Dedifferentiated amniotic fluid mesenchymal stem cell (primary cell): ENCODE measurements at regions not wholly inside any gene's neighbourhood (a gene's known extent, or its start where the extent isn't known, plus 50 kb on each side); places are given as distances from the start of the nearest gene placed in this dataset.

Experiments
- DNase-seq: peaks from one replicate; pipeline ENCODE4 v3.0.0-alpha.2; 2016; ENCODE audit errors: extremely low spot score

- DNase-seq, result no peak
Observed at GRCh38 chr5:117235786-117236185, 661.2 kb upstream of the SEMA6A start.

- no peak for DNase-seq
Observed at GRCh38 chr5:117230375-117230774, 655.8 kb upstream of the SEMA6A start.

GRCh38 chr5:117220730-117221129 lies 646.1 kb upstream of the SEMA6A start:
- DNase-seq, result no peak

GRCh38 chr5:117218789-117219188 lies 644.2 kb upstream of the SEMA6A start:
- DNase-seq, result no peak

- no peak for DNase-seq
Observed at GRCh38 chr5:117212866-117213265, 638.2 kb upstream of the SEMA6A start.

- no peak for DNase-seq
Observed at GRCh38 chr5:117210796-117211195, 636.2 kb upstream of the SEMA6A start.

GRCh38 chr5:117209479-117209878 lies 634.9 kb upstream of the SEMA6A start:
- no peak for DNase-seq

- no peak for DNase-seq
Observed at GRCh38 chr5:117207088-117207668, 632.6 kb upstream of the SEMA6A start.

GRCh38 chr5:117205894-117206293 lies 631.3 kb upstream of the SEMA6A start:
- DNase-seq, result no peak

- DNase-seq, result no peak
Observed at GRCh38 chr5:117204926-117205869, 630.6 kb upstream of the SEMA6A start.

GRCh38 chr5:117204404-117204803 lies 629.8 kb upstream of the SEMA6A start:
- DNase-seq, result no peak

GRCh38 chr5:117203584-117203983 lies 629.0 kb upstream of the SEMA6A start:
- no peak for DNase-seq

- no peak for DNase-seq
Observed at GRCh38 chr5:117201001-117201400, 626.4 kb upstream of the SEMA6A start.

- no peak for DNase-seq
Observed at GRCh38 chr5:117195076-117195475, 620.5 kb upstream of the SEMA6A start.

GRCh38 chr5:117191251-117191650 lies 616.6 kb upstream of the SEMA6A start:
- DNase-seq, result no peak

GRCh38 chr5:117189784-117190183 lies 615.2 kb upstream of the SEMA6A start:
- no peak for DNase-seq

GRCh38 chr5:117188211-117188610 lies 613.6 kb upstream of the SEMA6A start:
- no peak for DNase-seq

GRCh38 chr5:117186751-117187150 lies 612.1 kb upstream of the SEMA6A start:
- DNase-seq, result no peak

- DNase-seq, result no peak
Observed at GRCh38 chr5:117183326-117183725, 608.7 kb upstream of the SEMA6A start.

- DNase-seq, result no peak
Observed at GRCh38 chr5:117182104-117182503, 607.5 kb upstream of the SEMA6A start.

- DNase-seq, result no peak
Observed at GRCh38 chr5:117177302-117177701, 602.7 kb upstream of the SEMA6A start.

GRCh38 chr5:117165068-117165467 lies 590.4 kb upstream of the SEMA6A start:
- no peak for DNase-seq

GRCh38 chr5:117161718-117162335 lies 587.2 kb upstream of the SEMA6A start:
- DNase-seq, result no peak
